Central memory CD4-positive, alpha-beta T cell (primary cell): ENCODE measurements at regions not wholly inside any gene's neighbourhood (a gene's known extent, or its start where the extent isn't known, plus 50 kb on each side); places are given as distances from the start of the nearest gene placed in this dataset.
"Not testable (repeated sequence)": the region's sequence is repeated elsewhere in the genome, so short reads cannot be mapped to it uniquely, and the experiment has no call there.

ENCODE experiments used
- DNase-seq: peaks from one replicate; pipeline ENCODE4 v3.0.0; 2022

DNA sequence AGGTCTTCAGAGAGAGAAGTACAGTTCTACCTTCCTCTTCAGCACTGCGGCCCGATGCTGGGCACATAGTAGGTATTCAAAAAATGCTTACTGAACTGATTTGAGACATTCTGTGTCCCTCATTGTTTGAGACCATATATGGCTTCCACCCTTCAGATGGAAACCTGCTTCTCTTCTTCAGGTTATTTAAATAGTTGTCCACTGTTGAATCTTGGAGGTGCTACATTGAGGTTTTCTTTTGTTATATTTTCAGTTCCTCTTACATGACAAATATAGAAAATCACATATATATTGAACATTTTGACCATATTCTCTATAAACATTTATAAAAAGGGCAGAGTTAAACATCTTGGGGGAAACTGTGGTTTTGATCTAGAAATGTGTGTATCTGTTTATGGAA is 200.2 kb upstream of the LRRC3B start:
- DNase-seq: no peak

GRCh38 chr3:26425076-26425475 is 197.5 kb upstream of the LRRC3B start:
- no peak for DNase-seq

- no peak for DNase-seq
Observed at GRCh38 chr3:26428992-26429391, 193.6 kb upstream of the LRRC3B start.

- DNase-seq: no peak
Observed at GRCh38 chr3:26437678-26438077, 184.9 kb upstream of the LRRC3B start.

GRCh38 chr3:26438325-26438940 is 184.1 kb upstream of the LRRC3B start:
- DNase-seq: no peak

DNA sequence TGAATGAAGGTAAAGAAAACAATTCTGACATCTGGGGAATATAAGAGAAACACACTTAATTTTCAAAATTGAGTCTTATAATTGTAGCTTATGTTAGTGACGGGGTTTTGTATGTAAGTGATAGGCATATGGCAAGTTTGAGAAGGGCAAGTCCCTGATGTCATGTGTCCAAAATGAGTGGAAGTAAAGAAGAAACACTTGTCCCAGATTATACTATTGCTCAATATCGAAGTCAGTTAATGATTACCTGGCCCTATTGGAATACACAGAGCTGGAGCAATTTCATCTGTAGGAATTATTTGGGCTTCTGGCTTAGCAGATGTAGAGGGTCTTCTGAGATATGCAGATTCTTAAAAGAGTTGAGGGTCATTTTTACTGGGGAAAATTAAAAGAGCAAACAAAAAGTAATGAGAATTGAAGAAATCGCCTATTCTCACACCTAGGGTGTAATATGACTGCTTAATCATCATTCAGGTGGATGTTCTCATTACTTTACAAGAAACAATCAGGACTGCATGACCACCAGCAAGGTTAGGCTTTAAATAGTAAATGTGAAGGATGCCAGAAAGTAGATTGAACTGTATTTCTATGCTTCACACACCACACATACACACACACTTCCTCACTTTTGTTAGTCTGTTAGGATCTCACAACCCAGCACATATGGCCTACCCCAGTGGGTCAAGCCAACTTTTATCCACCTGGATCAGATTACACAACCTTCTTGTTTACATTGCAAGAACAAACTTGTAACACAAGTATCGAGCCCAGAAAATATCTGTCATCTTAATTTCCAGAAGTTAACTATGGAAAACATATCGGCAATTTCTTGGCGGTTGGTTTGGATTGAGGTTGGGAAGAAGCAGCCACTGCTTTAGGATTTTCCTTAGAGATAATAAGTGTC is 183.3 kb upstream of the LRRC3B start:
- no peak for DNase-seq

- DNase-seq: no peak
Observed at GRCh38 chr3:26449996-26450395, 172.6 kb upstream of the LRRC3B start.

DNA sequence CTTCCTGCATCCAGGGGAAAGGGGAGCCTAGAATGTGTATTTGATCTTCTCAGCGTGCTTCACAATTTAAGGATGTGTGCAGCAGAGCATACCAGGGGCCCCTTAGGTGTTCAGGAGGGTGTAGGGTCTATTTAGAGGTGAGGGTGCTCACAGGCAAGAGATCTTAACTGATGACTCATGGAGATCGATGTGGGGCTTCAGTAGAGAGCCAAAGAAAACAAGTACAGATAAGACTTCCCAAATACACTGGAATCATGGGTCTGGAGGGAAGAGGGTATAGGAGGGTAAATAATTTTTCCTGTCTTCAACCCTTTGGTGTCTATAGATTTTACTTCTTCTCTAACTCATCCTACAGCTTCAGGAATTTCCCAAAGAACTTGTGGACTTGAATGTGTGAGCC is 170.2 kb upstream of the LRRC3B start:
- no peak for DNase-seq

- no peak for DNase-seq
Observed at GRCh38 chr3:26460985-26461384, 161.6 kb upstream of the LRRC3B start.

DNA sequence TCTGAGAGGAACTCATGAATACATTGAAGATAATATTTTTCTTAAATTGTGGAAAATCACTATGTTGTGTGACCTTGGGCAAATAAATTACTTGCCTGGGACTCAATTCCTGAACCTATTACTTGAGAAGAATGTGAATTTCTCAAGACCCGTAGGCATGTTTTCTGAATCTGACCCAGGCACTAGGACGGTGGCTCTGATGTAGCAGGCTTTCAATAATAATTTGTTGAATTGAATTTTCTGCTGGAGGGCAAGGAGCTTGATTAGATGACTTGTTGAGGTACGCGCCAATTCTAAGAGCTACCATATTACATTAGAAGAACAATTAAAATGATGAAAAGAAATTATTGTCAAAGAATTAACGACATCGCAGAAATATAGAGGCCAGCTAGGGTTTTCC is 150.2 kb upstream of the LRRC3B start:
- no peak for DNase-seq

GRCh38 chr3:26474706-26475105 is 147.9 kb upstream of the LRRC3B start:
- no peak for DNase-seq

GRCh38 chr3:26480377-26480776 is 142.2 kb upstream of the LRRC3B start:
- no peak for DNase-seq

DNA sequence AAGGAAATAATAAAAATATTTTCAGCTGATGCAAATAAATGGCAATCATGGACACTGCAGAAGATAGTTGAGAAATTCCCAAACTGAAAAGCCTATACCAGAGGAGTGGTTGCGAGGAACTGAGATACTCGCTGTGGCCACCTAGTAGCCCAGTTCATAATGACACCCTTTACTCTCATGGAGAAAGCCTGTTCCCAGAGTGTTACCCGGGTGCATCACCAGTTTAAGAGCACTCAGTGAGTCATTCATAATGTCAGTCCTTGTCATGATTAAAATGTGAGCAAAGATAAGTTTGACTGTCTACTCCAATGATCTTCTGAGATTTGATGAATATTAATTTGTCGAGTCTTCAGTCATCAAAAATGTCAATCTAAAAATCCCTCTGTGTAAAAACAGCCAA is 138.4 kb upstream of the LRRC3B start:
- DNase-seq: no peak

DNA sequence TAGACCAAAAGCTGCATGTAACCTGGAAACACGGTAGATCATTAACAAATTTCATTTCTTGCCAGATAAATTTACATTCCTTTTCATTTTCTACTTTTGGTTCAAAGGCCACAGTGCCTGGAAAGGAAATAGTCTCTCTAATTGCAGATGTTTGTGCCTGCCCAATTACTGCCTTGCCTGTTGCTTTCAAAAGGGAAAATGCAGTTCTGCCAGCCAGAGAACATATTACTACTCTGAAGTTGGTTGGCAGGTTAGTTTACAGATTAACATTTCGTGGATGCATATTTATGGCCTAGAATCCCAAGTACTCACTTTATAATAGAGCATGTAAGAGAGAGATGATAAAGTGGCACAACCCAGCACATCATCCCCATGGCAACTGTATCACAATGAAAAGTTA is 124.3 kb upstream of the LRRC3B start:
- DNase-seq: no peak

DNA sequence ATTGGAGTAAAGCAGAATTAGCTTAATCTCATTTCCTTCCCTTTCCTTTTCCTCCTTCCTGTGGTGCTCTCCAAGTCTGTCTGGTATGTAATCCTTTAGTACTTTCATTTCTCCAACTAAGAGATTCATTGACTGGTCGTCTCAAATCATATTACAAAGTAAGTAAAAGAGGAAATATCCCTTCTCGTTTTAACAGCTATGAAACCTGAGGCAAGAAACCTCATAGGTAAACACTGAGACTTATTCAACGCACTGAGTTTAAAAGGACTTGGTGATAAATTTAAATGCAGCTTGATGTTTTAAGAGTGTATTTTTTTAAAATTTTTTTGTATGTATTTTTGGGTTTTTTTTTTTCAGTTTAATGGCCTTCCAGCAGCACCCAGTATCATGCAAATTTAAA is 117.2 kb upstream of the LRRC3B start:
- DNase-seq: no peak

- DNase-seq: not testable (repeated sequence)
Observed at GRCh38 chr3:26514445-26515029, 108.0 kb upstream of the LRRC3B start.

GRCh38 chr3:26515351-26515750 is 107.2 kb upstream of the LRRC3B start:
- DNase-seq: no peak

DNA sequence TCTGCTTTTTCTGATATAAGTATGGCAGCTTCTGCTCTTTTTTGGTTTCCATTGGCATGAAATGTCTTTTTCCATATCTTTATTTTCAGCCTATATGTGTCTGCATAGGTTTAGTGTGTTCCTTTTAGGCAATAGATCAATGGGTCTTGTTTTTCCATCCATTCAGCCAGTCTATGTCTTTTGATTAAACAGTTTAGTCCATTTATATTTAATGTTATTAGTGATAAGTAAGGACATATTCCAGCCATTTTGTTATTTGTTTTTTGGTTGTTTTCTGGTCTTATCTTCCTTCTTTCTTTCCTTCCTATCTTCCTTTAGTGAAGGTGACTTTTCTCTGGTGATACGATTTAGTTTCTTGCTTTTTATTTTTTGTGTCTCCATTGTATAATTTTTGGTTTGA is 101.3 kb upstream of the LRRC3B start:
- no peak for DNase-seq

DNA sequence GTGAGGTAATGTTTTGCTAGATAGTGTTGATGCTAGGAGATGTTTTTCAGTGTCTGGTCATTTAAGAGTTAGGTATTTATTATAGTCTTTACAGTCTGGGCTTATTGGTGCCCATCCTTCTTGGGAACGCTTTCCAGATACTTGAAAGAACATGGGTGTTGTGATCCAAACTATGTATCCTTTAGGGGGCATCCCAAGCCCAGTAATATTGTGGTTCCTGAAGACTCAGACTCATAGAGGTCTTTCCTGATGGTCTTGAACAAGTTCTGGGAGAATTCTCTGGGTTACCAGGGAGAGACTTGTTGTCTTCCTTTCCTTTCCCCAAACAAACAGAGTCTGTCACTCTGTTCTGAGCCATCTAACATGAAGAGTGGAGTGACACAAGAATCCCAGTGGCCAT is 99.7 kb upstream of the LRRC3B start:
- DNase-seq: no peak

GRCh38 chr3:26525013-26525412 is 97.6 kb upstream of the LRRC3B start:
- no peak for DNase-seq

GRCh38 chr3:26535151-26535550 is 87.4 kb upstream of the LRRC3B start:
- DNase-seq: no peak

- DNase-seq: no peak
Observed at GRCh38 chr3:26536955-26537354, 85.6 kb upstream of the LRRC3B start.

GRCh38 chr3:26550413-26550812 is 72.2 kb upstream of the LRRC3B start:
- no peak for DNase-seq

DNA sequence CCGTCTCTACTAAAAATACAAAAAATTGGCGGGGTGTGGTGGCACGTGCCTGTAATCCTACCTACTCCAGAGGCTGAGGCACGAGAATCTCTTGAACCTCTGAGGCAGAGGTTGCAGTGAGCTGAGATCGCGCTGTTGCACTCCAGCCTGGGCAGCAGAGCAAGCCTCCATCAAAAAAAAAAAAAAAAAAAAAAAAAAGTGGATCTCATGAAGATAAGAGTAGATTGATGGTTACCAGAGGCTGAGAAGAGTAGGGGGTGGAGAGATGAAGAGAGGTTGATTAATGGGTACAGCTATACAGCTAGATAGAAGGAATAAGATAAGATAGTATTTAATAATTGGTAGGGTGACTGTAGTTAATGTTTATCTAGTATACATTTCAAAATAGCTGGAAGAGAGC is 65.9 kb upstream of the LRRC3B start:
- DNase-seq: no peak
